DND-41 (cell line): ENCODE measurements at regions not wholly inside any gene's neighbourhood (a gene's known extent, or its start where the extent isn't known, plus 50 kb on each side); places are given as distances from the start of the nearest gene placed in this dataset.

Experiments
- ATAC-seq: fragments of 200-7000 bp; cut with Tn5 transposase; 3 replicates; pipeline ENCODE4 v1.9.1; 2021; ENCODE audit warnings: low read depth; ENCODE audit not compliant: insufficient read depth
- DNase-seq: peaks from one replicate; pipeline ENCODE4 v3.0.0-alpha.2; 2020
- H2AFZ ChIP-seq: 2 replicates; pipeline ENCODE4 v1.6.0; 2012; ENCODE audit warnings: low read depth, low read length
- H3K27ac ChIP-seq: 2 replicates; pipeline ENCODE4 v1.5.1; 2012; ENCODE audit warnings: low read length, inconsistent platforms
- H3K27me3 ChIP-seq: fragments of 200-600 bp; sonication (generic); 2 replicates; pipeline ENCODE4 v1.6.0; 2012; ENCODE audit warnings: low read length, mild to moderate bottlenecking, inconsistent platforms; ENCODE audit not compliant: insufficient read depth, poor library complexity
- H3K36me3 ChIP-seq: 2 replicates; pipeline ENCODE4 v1.5.1; 2012; ENCODE audit warnings: low read length, inconsistent platforms; ENCODE audit not compliant: insufficient read depth
- H3K4me1 ChIP-seq: 2 replicates; pipeline ENCODE4 v1.5.1; 2012; ENCODE audit warnings: mild to moderate bottlenecking, low read length; ENCODE audit not compliant: insufficient read depth
- H3K4me2 ChIP-seq: 2 replicates; pipeline ENCODE4 v1.6.0; 2012; ENCODE audit warnings: mild to moderate bottlenecking, moderate library complexity, low read length, inconsistent platforms; ENCODE audit not compliant: insufficient read depth
- H3K4me3 ChIP-seq, 2 experiments: fragments of 200-600 bp in 1 of 2; shearing (Covaris generic) in 1 of 2; 2 replicates each; pipeline ENCODE4 v1.5.1; 2012 to 2016; ENCODE audit warnings: inconsistent platforms in 2 of 2, low read length in 2 of 2, mild to moderate bottlenecking in 2 of 2, low read depth in 1 of 2, moderate library complexity in 1 of 2
- H3K79me2 ChIP-seq: 2 replicates; pipeline ENCODE4 v1.6.0; 2012; ENCODE audit warnings: low read length, inconsistent platforms; ENCODE audit not compliant: insufficient read depth
- H3K9ac ChIP-seq: 2 replicates; pipeline ENCODE4 v1.6.0; 2012; ENCODE audit warnings: low read depth, mild to moderate bottlenecking, inconsistent platforms, low read length, moderate library complexity
- H3K9me3 ChIP-seq: 2 replicates; pipeline ENCODE4 v1.5.1; 2012; ENCODE audit warnings: low read length, moderate library complexity, mild to moderate bottlenecking, inconsistent platforms; ENCODE audit not compliant: insufficient read depth, severe bottlenecking
- H4K20me1 ChIP-seq: 2 replicates; pipeline ENCODE4 v1.6.0; 2012; ENCODE audit warnings: low read length; ENCODE audit not compliant: insufficient read depth
- CTCF ChIP-seq: IDR thresholded peaks from 2 replicates; pipeline ENCODE4 v1.5.1; 2012; ENCODE audit warnings: borderline replicate concordance, low read length, moderate library complexity, mild to moderate bottlenecking; ENCODE audit not compliant: poor library complexity, severe bottlenecking; ENCODE audit errors: extremely low read depth
- EZH2 ChIP-seq: IDR thresholded peaks from 3 replicates; pipeline ENCODE4 v1.6.1; 2012; ENCODE audit warnings: borderline replicate concordance, low read depth, mild to moderate bottlenecking, moderate library complexity, low read length, inconsistent platforms; ENCODE audit not compliant: severe bottlenecking

GRCh38 chr12:93039062-93039461 lies 110.0 kb upstream of the EEA1 start:
- no peaks in the 10 kb centered on the region for H3K79me2 ChIP-seq
- H3K36me3 ChIP-seq, result no peaks in the 10 kb centered on the region
- no peak overlapping the region for H2AFZ ChIP-seq
- H3K4me3 ChIP-seq, result no peak overlapping the region
- H3K9ac ChIP-seq, result no peak overlapping the region
- H3K4me1 ChIP-seq, result no peaks in the 10 kb centered on the region
- no peak for TF ChIP-seq EZH2
- no peak for TF ChIP-seq CTCF
- H3K27ac ChIP-seq, result no peak overlapping the region
- H3K9me3 ChIP-seq, result no peaks in the 10 kb centered on the region
- H3K4me2 ChIP-seq, result no peak overlapping the region
- DNase-seq (no peak), ATAC-seq (no peak)
- no peaks in the 10 kb centered on the region for H3K27me3 ChIP-seq
- H4K20me1 ChIP-seq, result no peaks in the 10 kb centered on the region

- Histone ChIP-seq H3K27me3 (no peaks in the 10 kb centered on the region), H3K36me3 (no peaks in the 10 kb centered on the region), H3K9ac (no peak overlapping the region), H3K4me1 (no peaks in the 10 kb centered on the region), H4K20me1 (no peaks in the 10 kb centered on the region), H2AFZ (no peak overlapping the region), H3K27ac (no peak overlapping the region), H3K9me3 (no peaks in the 10 kb centered on the region), H3K4me2 (no peak overlapping the region), H3K4me3 (no peak overlapping the region), H3K79me2 (no peaks in the 10 kb centered on the region)
- TF ChIP-seq CTCF, result no peak
- TF ChIP-seq EZH2, result no peak
- no peak for ATAC-seq
- DNase-seq, result no peak
Measured at GRCh38 chr12:93039930-93040329, 110.8 kb upstream of the EEA1 start.

- H3K36me3 ChIP-seq, result no peaks in the 10 kb centered on the region
- no peaks in the 10 kb centered on the region for H3K27me3 ChIP-seq
- no peak overlapping the region for H3K27ac ChIP-seq
- no peaks in the 10 kb centered on the region for H4K20me1 ChIP-seq
- H3K4me2 ChIP-seq, result no peak overlapping the region
- no peak overlapping the region for H2AFZ ChIP-seq
- no peak for TF ChIP-seq CTCF
- TF ChIP-seq EZH2, result no peak
- no peaks in the 10 kb centered on the region for H3K9me3 ChIP-seq
- DNase-seq, result no peak
- no peak for ATAC-seq
- H3K79me2 ChIP-seq, result no peaks in the 10 kb centered on the region
- H3K4me1 ChIP-seq, result no peaks in the 10 kb centered on the region
- H3K4me3 ChIP-seq, result no peak overlapping the region
- H3K9ac ChIP-seq, result no peak overlapping the region
Measured at GRCh38 chr12:93040367-93040766, 111.3 kb upstream of the EEA1 start.

- Histone ChIP-seq H3K9me3 (no peaks in the 10 kb centered on the region), H3K79me2 (no peaks in the 10 kb centered on the region), H3K36me3 (no peaks in the 10 kb centered on the region), H3K4me3 (no peak overlapping the region), H3K27ac (no peak overlapping the region), H3K9ac (no peak overlapping the region), H3K27me3 (no peaks in the 10 kb centered on the region), H3K4me2 (no peak overlapping the region), H4K20me1 (no peaks in the 10 kb centered on the region), H3K4me1 (no peaks in the 10 kb centered on the region), H2AFZ (no peak overlapping the region)
- DNase-seq (no peak), ATAC-seq (no peak)
- TF ChIP-seq CTCF, result no peak
- no peak for TF ChIP-seq EZH2
Measured at GRCh38 chr12:93041416-93041815, 112.3 kb upstream of the EEA1 start.
